Gastroesophageal sphincter (tissue), 4 donors: ENCODE measurements at regions not wholly inside any gene's neighbourhood (a gene's known extent, or its start where the extent isn't known, plus 50 kb on each side); places are given as distances from the start of the nearest gene placed in this dataset.

ENCODE experiments used
- ATAC-seq: fragments of 150-250 bp; one replicate; pipeline ENCODE4 v1.9.1; 2016; ENCODE audit warnings: mild to moderate bottlenecking, moderate library complexity
- H3K27ac ChIP-seq, 4 donors: fragments of 200-600 bp; sonication (generic) in 3 of 4; 1 replicate in 3 of 4; 2 replicates in 1 of 4; pipeline ENCODE4 v1.5.1; 2016 to 2019
- H3K27me3 ChIP-seq: fragments of 200-600 bp; sonication (generic); one replicate; pipeline ENCODE4 v1.5.1; 2019
- H3K36me3 ChIP-seq, 2 donors: fragments of 200-600 bp; sonication (generic); one replicate each; pipeline ENCODE4 v1.5.1; 2019; ENCODE audit warnings: control low read depth in 1 of 2
- H3K4me1 ChIP-seq, 3 donors: fragments of 200-600 bp; sonication (generic); 1 replicate in 2 of 3; 2 replicates in 1 of 3; pipeline ENCODE4 v1.5.1; 2016 to 2019; ENCODE audit warnings: control low read depth in 2 of 3
- H3K4me3 ChIP-seq, 2 donors: fragments of 200-600 bp; sonication (generic); one replicate each; pipeline ENCODE4 v1.5.1; 2019; ENCODE audit warnings: mild to moderate bottlenecking in 1 of 2, moderate library complexity in 1 of 2
- H3K9me3 ChIP-seq, 3 donors: fragments of 200-600 bp; sonication (generic); one replicate each; pipeline ENCODE4 v1.5.1; 2017 to 2019; ENCODE audit warnings: control low read depth in 2 of 3
- CTCF ChIP-seq, 4 experiments: fragments of 200-600 bp in 2 of 4; fragments of 450-650 bp in 2 of 4; sonication (generic) in 1 of 4; IDR thresholded peaks; one replicate each; pipeline ENCODE4 v1.5.1; 2017 to 2019; ENCODE audit warnings: antibody characterized with exemption in 4 of 4, mild to moderate bottlenecking in 2 of 4, moderate library complexity in 2 of 4
- EP300 ChIP-seq: sonication (generic); formaldehyde crosslinking; IDR thresholded peaks from one replicate; pipeline ENCODE4 v1.6.1; 2017; ENCODE audit warnings: antibody characterized with exemption, mild to moderate bottlenecking
- POLR2A ChIP-seq, 2 donors: fragments of 450-650 bp; IDR thresholded peaks; one replicate each; pipeline ENCODE4 v1.6.1; 2017; ENCODE audit warnings: antibody characterized with exemption in 2 of 2, mild to moderate bottlenecking in 2 of 2, moderate library complexity in 1 of 2
- POLR2AphosphoS5 ChIP-seq: sonication (generic); formaldehyde crosslinking; IDR thresholded peaks from one replicate; pipeline ENCODE4 v1.6.1; 2017; ENCODE audit warnings: antibody characterized with exemption
- WGBS, 2 donors: methylation state at CpG; one replicate each; pipeline ENCODE4 v1.1.5; 2018; ENCODE audit warnings: low coverage in 1 of 2; 5-methylcytosine and 5-hydroxymethylcytosine counted together

GRCh38 chr12:107826276-107826675 lies 51.8 kb downstream of the ASCL4 start:
- Histone ChIP-seq H3K27ac (no peak overlapping the region), H3K27me3 (peaks cover 35% of the 10 kb centered on the region), H3K36me3 (no peaks in the 10 kb centered on the region), H3K4me3 (no peak overlapping the region), H3K4me1 (no peaks in the 10 kb centered on the region), H3K9me3 (peaks cover 0 to 36% (median 0%) of the 10 kb centered on the region in 3 donors)
- TF ChIP-seq EP300 (no peak), POLR2A (IDR thresholded peaks at IDR 0.05) (no peak), CTCF (IDR thresholded peaks at IDR 0.05) (no peak), POLR2AphosphoS5 (no peak)
- 71 to 100% methylated on average over 1 to 8 of the region's 9 CpGs for WGBS, 2 donors
- ATAC-seq = no peak

GRCh38 chr12:107829271-107829670 lies 54.8 kb downstream of the ASCL4 start:
- no peaks in the 10 kb centered on the region for H3K4me1 ChIP-seq
- peaks cover 0 to 36% (median 0%) of the 10 kb centered on the region in 3 donors for H3K9me3 ChIP-seq
- no peaks in the 10 kb centered on the region for H3K36me3 ChIP-seq
- no peak for TF ChIP-seq POLR2A (IDR thresholded peaks at IDR 0.05)
- no peak for TF ChIP-seq POLR2AphosphoS5
- TF ChIP-seq EP300 = no peak
- TF ChIP-seq CTCF (IDR thresholded peaks at IDR 0.05) = no peak
- H3K27ac ChIP-seq = no peak overlapping the region
- 44 to 100% methylated on average over 1 of the region's 1 CpG for WGBS, 2 donors
- peaks cover 37% of the 10 kb centered on the region for H3K27me3 ChIP-seq
- ATAC-seq = no peak
- H3K4me3 ChIP-seq = no peak overlapping the region

- ATAC-seq = no peak
- H3K4me3 ChIP-seq = no peak overlapping the region
- WGBS, 2 donors = 21 to 71% methylated on average over 2 to 4 of the region's 4 CpGs
- peaks cover 0 to 7% (median 0%) of the 10 kb centered on the region in 3 donors for H3K9me3 ChIP-seq
- TF ChIP-seq POLR2AphosphoS5 = no peak
- TF ChIP-seq EP300 = no peak
- no peak for TF ChIP-seq CTCF (IDR thresholded peaks at IDR 0.05)
- TF ChIP-seq POLR2A (IDR thresholded peaks at IDR 0.05) = no peak
- no peaks in the 10 kb centered on the region for H3K36me3 ChIP-seq
- no peaks in the 10 kb centered on the region for H3K4me1 ChIP-seq
- H3K27ac ChIP-seq = no peak overlapping the region
- H3K27me3 ChIP-seq = peaks cover 44% of the 10 kb centered on the region
Measured at GRCh38 chr12:107832441-107832840, 57.9 kb downstream of the ASCL4 start.

- Histone ChIP-seq H3K9me3 (no peaks in the 10 kb centered on the region), H3K4me3 (no peak overlapping the region), H3K4me1 (peaks cover 0 to 21% (median 14%) of the 10 kb centered on the region in 3 donors), H3K27ac (no peak overlapping the region), H3K36me3 (no peaks in the 10 kb centered on the region), H3K27me3 (peaks cover 69% of the 10 kb centered on the region)
- ATAC-seq = no peak
- TF ChIP-seq CTCF (IDR thresholded peaks at IDR 0.05) (no peak), POLR2AphosphoS5 (no peak), EP300 (no peak), POLR2A (IDR thresholded peaks at IDR 0.05) (no peak)
- WGBS, 2 donors = 56 to 67% methylated on average over 1 of the region's 1 CpG
Measured at GRCh38 chr12:107840186-107840585, 65.7 kb downstream of the ASCL4 start.

- WGBS, 2 donors = 0 to 2% methylated on average over 1 to 9 of the region's 59 CpGs
- Histone ChIP-seq H3K27ac (no peak overlapping the region), H3K4me1 (peaks cover 0 to 21% (median 14%) of the 10 kb centered on the region in 3 donors), H3K27me3 (peaks cover 83% of the 10 kb centered on the region), H3K9me3 (no peaks in the 10 kb centered on the region), H3K36me3 (no peaks in the 10 kb centered on the region), H3K4me3 (peak overlapping the region in 1 of 2 donors; percentile 37)
- TF ChIP-seq POLR2A (IDR thresholded peaks at IDR 0.05) (no peak), EP300 (no peak), POLR2AphosphoS5 (no peak), CTCF (IDR thresholded peaks at IDR 0.05) (no peak)
- ATAC-seq = no peak
Measured at GRCh38 chr12:107843351-107844311, 69.1 kb downstream of the ASCL4 start.
